OCI-LY1 (cell line): ENCODE measurements at regions not wholly inside any gene's neighbourhood (a gene's known extent, or its start where the extent isn't known, plus 50 kb on each side); places are given as distances from the start of the nearest gene placed in this dataset.
"Not testable (repeated sequence)": the region's sequence is repeated elsewhere in the genome, so short reads cannot be mapped to it uniquely, and the experiment has no call there.

Experiments
- H2AFZ ChIP-seq: fragments of 200-600 bp; sonication (generic), shearing (Covaris generic); 2 replicates; pipeline ENCODE4 v1.6.0; 2014; ENCODE audit warnings: antibody characterized with exemption, mild to moderate bottlenecking, low read length
- H3F3A ChIP-seq: fragments of 200-600 bp; sonication (generic), shearing (Covaris generic); 2 replicates; pipeline ENCODE4 v1.6.0; 2014; ENCODE audit warnings: mild to moderate bottlenecking, antibody characterized with exemption, low read length, moderate library complexity; ENCODE audit not compliant: insufficient read depth
- H3K27ac ChIP-seq: fragments of 200-600 bp; sonication (generic); 2 replicates; pipeline ENCODE4 v1.5.1; 2014; ENCODE audit warnings: low read length, mixed run types, mild to moderate bottlenecking, low read depth; ENCODE audit not compliant: poor library complexity, severe bottlenecking
- H3K27me3 ChIP-seq: fragments of 200-600 bp; sonication (generic); 2 replicates; pipeline ENCODE4 v1.6.0; 2014; ENCODE audit warnings: antibody characterized with exemption, mild to moderate bottlenecking, low read length, moderate library complexity; ENCODE audit not compliant: insufficient read depth
- H3K36me3 ChIP-seq: fragments of 200-600 bp; sonication (generic); 2 replicates; pipeline ENCODE4 v1.6.1; 2014; ENCODE audit warnings: mild to moderate bottlenecking, antibody characterized with exemption, low read length, moderate library complexity, mixed read lengths; ENCODE audit not compliant: insufficient read depth
- H3K4me1 ChIP-seq: fragments of 200-600 bp; sonication (generic); 2 replicates; pipeline ENCODE4 v1.5.1; 2014; ENCODE audit warnings: mild to moderate bottlenecking, low read length, moderate library complexity; ENCODE audit not compliant: insufficient read depth, severe bottlenecking
- H3K4me2 ChIP-seq: fragments of 200-600 bp; sonication (generic), shearing (Covaris generic); 2 replicates; pipeline ENCODE4 v1.6.1; 2014; ENCODE audit warnings: low read length
- H3K4me3 ChIP-seq: fragments of 200-600 bp; sonication (generic); 2 replicates; pipeline ENCODE4 v1.5.1; 2014; ENCODE audit warnings: low read length, low read depth, mild to moderate bottlenecking, mixed read lengths; ENCODE audit not compliant: poor library complexity, severe bottlenecking
- H3K79me2 ChIP-seq: fragments of 200-600 bp; shearing (Covaris generic); 2 replicates; pipeline ENCODE4 v1.6.1; 2016; ENCODE audit warnings: mixed run types, low read length, mixed read lengths; ENCODE audit not compliant: insufficient read depth
- H3K9ac ChIP-seq: fragments of 200-600 bp; sonication (generic), shearing (Covaris generic); 2 replicates; pipeline ENCODE4 v1.6.1; 2014; ENCODE audit warnings: mild to moderate bottlenecking, low read length, mixed read lengths
- H3K9me2 ChIP-seq: fragments of 200-600 bp; sonication (generic), shearing (Covaris generic); 2 replicates; pipeline ENCODE4 v1.6.1; 2014; ENCODE audit warnings: low read depth, mild to moderate bottlenecking, low read length, mixed read lengths
- H3K9me3 ChIP-seq: fragments of 200-600 bp; shearing (Covaris generic); 2 replicates; pipeline ENCODE4 v1.6.1; 2014; ENCODE audit warnings: low read length, mixed read lengths
- H4K20me1 ChIP-seq: fragments of 200-600 bp; sonication (generic), shearing (Covaris generic); 2 replicates; pipeline ENCODE4 v1.6.0; 2016; ENCODE audit warnings: mild to moderate bottlenecking, low read length; ENCODE audit not compliant: insufficient read depth

DNA sequence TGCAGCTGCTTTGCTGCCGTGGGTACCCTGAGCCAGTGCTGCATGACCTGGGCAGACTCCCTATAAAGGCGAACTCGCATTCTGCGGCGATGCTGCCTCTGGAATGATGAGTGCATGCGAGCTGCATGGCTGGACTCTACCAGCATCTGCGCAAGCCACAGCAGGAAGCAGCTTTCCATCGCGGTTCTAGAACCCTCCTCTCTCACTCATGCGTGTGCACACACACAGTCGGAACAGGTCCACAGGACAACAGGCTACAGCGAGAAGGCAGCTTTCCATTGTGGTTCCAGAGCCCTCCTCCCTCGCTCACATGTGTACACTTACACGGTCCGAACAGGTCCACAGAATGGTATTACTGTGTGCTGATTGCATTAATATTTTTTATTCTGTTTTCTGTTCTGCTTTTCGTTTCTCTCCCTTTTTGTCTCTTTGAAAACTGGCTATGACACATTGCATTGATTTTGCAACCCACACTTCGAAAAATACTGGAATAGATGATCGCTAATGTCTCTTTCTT is 69.1 kb downstream of the NPIPB11 start:
- Histone ChIP-seq H3K4me2 (peak overlapping the region; percentile 58), H3K4me1 (peaks cover 79% of the 10 kb centered on the region), H3K27ac (peak overlapping the region; percentile 95), H3K9ac (peak overlapping the region; percentile 50; the same call in 1 of the 2 replicates), H3K4me3 (peak overlapping the region; percentile 27)
- not testable (repeated sequence) for H3K9me3 ChIP-seq, H3K9me2 ChIP-seq, H3K36me3 ChIP-seq, H2AFZ ChIP-seq, H4K20me1 ChIP-seq, H3K79me2 ChIP-seq, H3K27me3 ChIP-seq, H3F3A ChIP-seq

GRCh38 chr16:29335549-29335846 is 71.0 kb downstream of the NPIPB11 start:
- not testable (repeated sequence) for H4K20me1 ChIP-seq, H3K79me2 ChIP-seq, H3K9me3 ChIP-seq, H3K27me3 ChIP-seq, H3K36me3 ChIP-seq, H2AFZ ChIP-seq, H3K9me2 ChIP-seq, H3F3A ChIP-seq, H3K9ac ChIP-seq
- Histone ChIP-seq H3K4me3 (peak overlapping the region; percentile 27), H3K4me1 (peaks cover 59% of the 10 kb centered on the region), H3K27ac (peak overlapping the region; percentile 95), H3K4me2 (peak overlapping the region; percentile 39; the same call in 1 of the 2 replicates)

- not testable (repeated sequence) for H3K27me3 ChIP-seq, H3K9me2 ChIP-seq, H2AFZ ChIP-seq, H3K9me3 ChIP-seq, H3K9ac ChIP-seq, H4K20me1 ChIP-seq, H3F3A ChIP-seq, H3K79me2 ChIP-seq, H3K36me3 ChIP-seq
- Histone ChIP-seq H3K4me1 (peaks cover 54% of the 10 kb centered on the region), H3K4me2 (peak overlapping the region; percentile 39; the same call in 1 of the 2 replicates), H3K27ac (peak overlapping the region; percentile 95), H3K4me3 (peak overlapping the region; percentile 27)
Measured at GRCh38 chr16:29334776-29335548, 71.5 kb downstream of the NPIPB11 start.

GRCh38 chr16:29333492-29334097 is 72.9 kb downstream of the NPIPB11 start:
- not testable (repeated sequence) for H3K27me3 ChIP-seq, H3K4me3 ChIP-seq, H4K20me1 ChIP-seq, H3K4me2 ChIP-seq, H3K9me2 ChIP-seq, H3K27ac ChIP-seq, H3K79me2 ChIP-seq, H3K36me3 ChIP-seq, H3F3A ChIP-seq, H3K9me3 ChIP-seq, H2AFZ ChIP-seq, H3K9ac ChIP-seq
- H3K4me1 ChIP-seq = peaks cover 41% of the 10 kb centered on the region

- not testable (repeated sequence) for H3K36me3 ChIP-seq, H3F3A ChIP-seq, H3K9ac ChIP-seq, H3K27me3 ChIP-seq, H3K79me2 ChIP-seq, H3K9me3 ChIP-seq, H3K27ac ChIP-seq, H4K20me1 ChIP-seq, H2AFZ ChIP-seq, H3K4me3 ChIP-seq, H3K9me2 ChIP-seq, H3K4me2 ChIP-seq
- peaks cover 16% of the 10 kb centered on the region for H3K4me1 ChIP-seq
Measured at GRCh38 chr16:29330623-29331022, 75.9 kb downstream of the NPIPB11 start.

- not testable (repeated sequence) for H3K27ac ChIP-seq, H3K4me3 ChIP-seq, H3K4me1 ChIP-seq, H3K9me3 ChIP-seq, H3K4me2 ChIP-seq, H3K27me3 ChIP-seq, H4K20me1 ChIP-seq, H3K9me2 ChIP-seq, H3K36me3 ChIP-seq, H2AFZ ChIP-seq, H3K9ac ChIP-seq, H3F3A ChIP-seq, H3K79me2 ChIP-seq
Measured at GRCh38 chr16:29328528-29328927, 78.0 kb downstream of the NPIPB11 start.

DNA sequence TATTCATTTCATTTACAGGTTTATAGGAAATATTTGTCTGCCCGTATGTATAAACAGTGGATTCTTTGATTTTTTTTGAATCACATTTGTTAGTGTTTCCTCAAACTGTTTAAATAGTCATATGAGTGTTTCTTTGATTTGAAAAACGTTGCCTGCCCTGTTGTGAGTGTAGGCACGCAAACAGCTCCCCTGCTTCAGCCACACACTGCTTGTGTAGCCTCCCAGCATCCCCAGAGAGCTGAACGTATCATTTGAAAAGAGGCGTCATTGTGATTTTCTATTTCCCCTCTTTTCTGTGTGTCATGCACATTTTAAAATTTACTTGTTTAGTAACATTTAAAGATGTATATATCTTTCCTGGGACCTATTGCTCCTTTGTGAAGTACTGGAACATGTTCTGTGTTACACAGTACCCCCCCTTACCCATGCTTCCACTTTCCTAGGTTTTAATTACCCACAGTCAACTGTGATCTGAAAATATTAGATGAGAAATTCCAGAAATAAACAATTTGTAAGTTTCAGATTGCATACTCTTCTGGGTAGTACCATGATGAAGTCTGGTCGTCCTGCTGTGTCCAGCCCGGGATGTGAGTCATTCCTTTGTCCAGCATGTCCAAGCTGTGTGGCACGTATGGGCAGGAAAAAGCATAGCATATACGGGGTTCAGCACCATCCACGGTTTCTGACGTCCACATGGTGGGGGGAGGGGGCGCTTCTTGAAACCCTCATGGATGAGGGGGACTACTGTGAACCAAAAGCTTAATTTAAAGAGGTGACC is 78.7 kb downstream of the NPIPB11 start:
- not testable (repeated sequence) for H2AFZ ChIP-seq, H3K36me3 ChIP-seq, H4K20me1 ChIP-seq, H3K27ac ChIP-seq, H3K79me2 ChIP-seq, H3K9me3 ChIP-seq, H3K4me2 ChIP-seq, H3F3A ChIP-seq, H3K4me3 ChIP-seq, H3K27me3 ChIP-seq, H3K4me1 ChIP-seq, H3K9me2 ChIP-seq, H3K9ac ChIP-seq
